WTC11 (cell line): ENCODE measurements at regions not wholly inside any gene's neighbourhood (a gene's known extent, or its start where the extent isn't known, plus 50 kb on each side); places are given as distances from the start of the nearest gene placed in this dataset.

ENCODE experiments used
- ATAC-seq: fragments of 200-7000 bp; cut with Tn5 transposase; 2 replicates; pipeline ENCODE4 v1.10.0; 2021; ENCODE audit warnings: mild to moderate bottlenecking, moderate library complexity
- CTCF ChIA-PET: fragments of 300-600 bp; sonication (Branson Sonifier 250); formaldehyde crosslinking; loops from one replicate; lab custom pipeline; 2021; ENCODE audit warnings: antibody characterized with exemption; lab: Charles Lee
- POLR2A ChIA-PET: fragments of 350-600 bp; sonication (Branson Sonifier 250); formaldehyde crosslinking; loops from one replicate; lab custom pipeline; 2021; ENCODE audit warnings: antibody characterized with exemption; lab: Charles Lee
- DNase-seq: peaks from one replicate; pipeline ENCODE4 v3.0.0; 2021; ENCODE audit warnings: low spot score
- H3K27ac Mint-ChIP-seq: 2 replicates; pipeline ENCODE4 v1.8.0; 2021; ENCODE audit warnings: mixed read lengths
- H3K27me3 Mint-ChIP-seq: 2 replicates; pipeline ENCODE4 v1.8.0; 2021; ENCODE audit warnings: low read depth, mild to moderate bottlenecking, moderate library complexity, mixed read lengths
- H3K36me3 Mint-ChIP-seq: 2 replicates; pipeline ENCODE4 v1.8.0; 2021; ENCODE audit warnings: mixed read lengths
- H3K4me1 Mint-ChIP-seq: 2 replicates; pipeline ENCODE4 v1.8.0; 2022; ENCODE audit warnings: mixed read lengths
- H3K4me3 Mint-ChIP-seq: 2 replicates; pipeline ENCODE4 v1.8.0; 2021; ENCODE audit warnings: mild to moderate bottlenecking, moderate library complexity, mixed read lengths
- H3K9me3 Mint-ChIP-seq: 2 replicates; pipeline ENCODE4 v1.8.0; 2021; ENCODE audit warnings: mixed read lengths
- AFF4 ChIP-seq: sonication (generic); formaldehyde crosslinking; IDR thresholded peaks from 2 replicates; pipeline ENCODE4 v1.8.1; 2023; ENCODE audit warnings: mild to moderate bottlenecking, missing genetic modification reagents, borderline replicate concordance
- CREB1 ChIP-seq: sonication (generic); formaldehyde crosslinking; IDR thresholded peaks from 2 replicates; pipeline ENCODE4 v1.8.0; 2023; ENCODE audit warnings: mild to moderate bottlenecking, missing genetic modification reagents
- ELF4 ChIP-seq: sonication (generic); formaldehyde crosslinking; IDR thresholded peaks from 2 replicates; pipeline ENCODE4 v1.8.1; 2022; ENCODE audit warnings: low read depth, mild to moderate bottlenecking, moderate library complexity, missing genetic modification reagents
- ESRRA ChIP-seq: sonication (generic); formaldehyde crosslinking; IDR thresholded peaks from 2 replicates; pipeline ENCODE4 v1.8.1; 2022; ENCODE audit warnings: mild to moderate bottlenecking, missing genetic modification reagents, borderline replicate concordance
- FOXK1 ChIP-seq: sonication (generic); formaldehyde crosslinking; IDR thresholded peaks from 2 replicates; pipeline ENCODE4 v1.8.0; 2022; ENCODE audit warnings: mild to moderate bottlenecking, moderate library complexity, missing genetic modification reagents
- FOXP4 ChIP-seq: sonication (generic); formaldehyde crosslinking; IDR thresholded peaks from 2 replicates; pipeline ENCODE4 v1.8.0; 2022; ENCODE audit warnings: mild to moderate bottlenecking, missing genetic modification reagents
- GRHL2 ChIP-seq: fragments of 250-450 bp; sonication (Bioruptor Pico); IDR thresholded peaks from 2 replicates; pipeline ENCODE4 v1.8.0; 2022; ENCODE audit warnings: mild to moderate bottlenecking, moderate library complexity; ENCODE audit not compliant: insufficient replicate concordance, severe bottlenecking
- KAT7 ChIP-seq: sonication (generic); formaldehyde crosslinking; IDR thresholded peaks from 2 replicates; pipeline ENCODE4 v1.8.1; 2023; ENCODE audit warnings: missing genetic modification reagents, mild to moderate bottlenecking, borderline replicate concordance
- MYBL2 ChIP-seq: sonication (generic); formaldehyde crosslinking; IDR thresholded peaks from 2 replicates; pipeline ENCODE4 v1.8.1; 2023; ENCODE audit warnings: mild to moderate bottlenecking, moderate library complexity, missing genetic modification reagents
- NR1H2 ChIP-seq: sonication (generic); formaldehyde crosslinking; IDR thresholded peaks from 2 replicates; pipeline ENCODE4 v1.9.0; 2021; ENCODE audit warnings: mild to moderate bottlenecking, moderate library complexity, missing genetic modification reagents
- NR3C1 ChIP-seq: sonication (generic); formaldehyde crosslinking; conservative IDR thresholded peaks from 2 replicates; pipeline ENCODE4 v1.8.1; 2023; ENCODE audit warnings: low read depth, mild to moderate bottlenecking, missing genetic modification reagents
- OVOL2 ChIP-seq: fragments of 250-450 bp; sonication (Bioruptor Pico); IDR thresholded peaks from 2 replicates; pipeline ENCODE4 v1.9.0; 2021; ENCODE audit warnings: mild to moderate bottlenecking, borderline replicate concordance
- RELA ChIP-seq: sonication (generic); formaldehyde crosslinking; IDR thresholded peaks from 2 replicates; pipeline ENCODE4 v1.8.1; 2022; ENCODE audit warnings: missing genetic modification reagents, mild to moderate bottlenecking, borderline replicate concordance
- SMAD4 ChIP-seq: sonication (generic); formaldehyde crosslinking; IDR thresholded peaks from 2 replicates; pipeline ENCODE4 v1.8.0; 2022; ENCODE audit warnings: mild to moderate bottlenecking, missing genetic modification reagents
- ZNF232 ChIP-seq: sonication (generic); formaldehyde crosslinking; IDR thresholded peaks from 2 replicates; pipeline ENCODE4 v1.8.0; 2022; ENCODE audit warnings: mild to moderate bottlenecking, missing genetic modification reagents
- TF ChIP-seq, protein P1 (sequence below): fragments of 250-450 bp; sonication (Bioruptor Pico); conservative IDR thresholded peaks from 2 replicates; pipeline ENCODE4 v1.9.0; 2021; ENCODE audit warnings: mild to moderate bottlenecking
- TF ChIP-seq, protein P2 (sequence below): sonication (generic); formaldehyde crosslinking; IDR thresholded peaks from 2 replicates; pipeline ENCODE4 v1.8.0; 2023; ENCODE audit warnings: mild to moderate bottlenecking, missing genetic modification reagents

GRCh38 chr10:125495386-125495785, 187.6 kb downstream of the TEX36 start:
- Mint-ChIP-seq H3K4me1 (peaks cover 8% of the 10 kb centered on the region), H3K36me3 (no peaks in the 10 kb centered on the region), H3K9me3 (no peaks in the 10 kb centered on the region), H3K27ac (no peak overlapping the region), H3K27me3 (peaks cover 3% of the 10 kb centered on the region; the same call in 1 of the 2 replicates), H3K4me3 (no peak overlapping the region)
- no peak for ATAC-seq
- no peak for DNase-seq
- ChIA-PET CTCF (interaction anchor here (0.5 to 1.0 kb wide), 2 partner anchors 27 to 47 kb away, joined by 3 to 4 read pairs; no protein-coding TSS in a partner anchor), POLR2A (no interaction called here)
- TF ChIP-seq NR3C1 (CRISPR knock-in tag) (no peak), FOXK1 (CRISPR knock-in tag) (no peak), FOXP4 (no peak), OVOL2 (CRISPR knock-in tag) (no peak), ESRRA (CRISPR knock-in tag) (no peak), CREB1 (CRISPR knock-in tag) (no peak), NR1H2 (CRISPR knock-in tag) (no peak), ELF4 (no peak), SMAD4 (CRISPR knock-in tag) (no peak), RELA (CRISPR knock-in tag) (no peak), ZNF232 (CRISPR knock-in tag) (no peak), AFF4 (no peak), MYBL2 (CRISPR knock-in tag) (no peak), GRHL2 (no peak), KAT7 (CRISPR knock-in tag) (no peak)
- TF ChIP-seq, protein P1, sequence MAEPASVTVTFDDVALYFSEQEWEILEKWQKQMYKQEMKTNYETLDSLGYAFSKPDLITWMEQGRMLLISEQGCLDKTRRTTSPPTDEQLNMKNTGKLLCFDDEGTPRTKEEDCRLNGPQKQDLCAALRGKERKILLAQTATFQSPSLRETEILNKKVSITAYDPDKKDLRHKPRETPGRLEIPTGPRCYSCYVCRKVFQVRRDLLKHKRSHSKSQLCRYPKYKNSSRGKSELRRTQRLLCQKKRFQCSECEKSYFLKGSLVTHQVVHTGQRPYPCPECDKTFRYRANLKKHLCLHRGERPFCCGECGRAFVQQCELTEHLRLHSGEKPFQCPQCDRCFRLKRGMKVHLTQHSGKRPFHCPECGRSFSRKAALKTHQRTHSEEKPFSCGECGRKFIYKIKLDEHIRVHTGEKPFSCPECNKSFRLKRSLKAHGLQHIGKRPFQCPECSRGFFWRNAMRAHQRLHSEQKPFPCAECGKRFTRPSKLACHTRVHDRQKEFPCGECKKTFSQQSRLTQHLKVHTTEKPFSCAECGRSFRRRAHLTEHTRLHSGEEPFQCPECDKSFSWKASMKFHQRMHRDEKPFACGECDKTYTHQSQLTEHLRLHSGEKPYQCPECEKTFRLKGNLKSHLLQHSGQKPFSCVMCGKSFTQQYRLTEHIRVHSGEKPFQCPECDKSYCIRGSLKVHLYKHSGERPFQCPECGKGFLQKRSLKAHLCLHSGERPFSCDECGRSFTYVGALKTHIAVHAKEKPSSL: no peak
- TF ChIP-seq, protein P2, sequence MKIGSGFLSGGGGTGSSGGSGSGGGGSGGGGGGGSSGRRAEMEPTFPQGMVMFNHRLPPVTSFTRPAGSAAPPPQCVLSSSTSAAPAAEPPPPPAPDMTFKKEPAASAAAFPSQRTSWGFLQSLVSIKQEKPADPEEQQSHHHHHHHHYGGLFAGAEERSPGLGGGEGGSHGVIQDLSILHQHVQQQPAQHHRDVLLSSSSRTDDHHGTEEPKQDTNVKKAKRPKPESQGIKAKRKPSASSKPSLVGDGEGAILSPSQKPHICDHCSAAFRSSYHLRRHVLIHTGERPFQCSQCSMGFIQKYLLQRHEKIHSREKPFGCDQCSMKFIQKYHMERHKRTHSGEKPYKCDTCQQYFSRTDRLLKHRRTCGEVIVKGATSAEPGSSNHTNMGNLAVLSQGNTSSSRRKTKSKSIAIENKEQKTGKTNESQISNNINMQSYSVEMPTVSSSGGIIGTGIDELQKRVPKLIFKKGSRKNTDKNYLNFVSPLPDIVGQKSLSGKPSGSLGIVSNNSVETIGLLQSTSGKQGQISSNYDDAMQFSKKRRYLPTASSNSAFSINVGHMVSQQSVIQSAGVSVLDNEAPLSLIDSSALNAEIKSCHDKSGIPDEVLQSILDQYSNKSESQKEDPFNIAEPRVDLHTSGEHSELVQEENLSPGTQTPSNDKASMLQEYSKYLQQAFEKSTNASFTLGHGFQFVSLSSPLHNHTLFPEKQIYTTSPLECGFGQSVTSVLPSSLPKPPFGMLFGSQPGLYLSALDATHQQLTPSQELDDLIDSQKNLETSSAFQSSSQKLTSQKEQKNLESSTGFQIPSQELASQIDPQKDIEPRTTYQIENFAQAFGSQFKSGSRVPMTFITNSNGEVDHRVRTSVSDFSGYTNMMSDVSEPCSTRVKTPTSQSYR (CRISPR knock-in tag): no peak
